HL-60 (cell line): ENCODE measurements at regions not wholly inside any gene's neighbourhood (a gene's known extent, or its start where the extent isn't known, plus 50 kb on each side); places are given as distances from the start of the nearest gene placed in this dataset.

Experiments used
- POLR2AphosphoS5 ChIP-seq: IDR thresholded peaks from 2 replicates; pipeline ENCODE4 v1.6.1; 2012; ENCODE audit warnings: low read depth
- TF ChIP-seq, protein P1 (sequence below): IDR thresholded peaks from one replicate; pipeline ENCODE4 v1.5.1; 2011; ENCODE audit warnings: low read length, control low read depth, inconsistent platforms; ENCODE audit not compliant: insufficient read depth

DNA sequence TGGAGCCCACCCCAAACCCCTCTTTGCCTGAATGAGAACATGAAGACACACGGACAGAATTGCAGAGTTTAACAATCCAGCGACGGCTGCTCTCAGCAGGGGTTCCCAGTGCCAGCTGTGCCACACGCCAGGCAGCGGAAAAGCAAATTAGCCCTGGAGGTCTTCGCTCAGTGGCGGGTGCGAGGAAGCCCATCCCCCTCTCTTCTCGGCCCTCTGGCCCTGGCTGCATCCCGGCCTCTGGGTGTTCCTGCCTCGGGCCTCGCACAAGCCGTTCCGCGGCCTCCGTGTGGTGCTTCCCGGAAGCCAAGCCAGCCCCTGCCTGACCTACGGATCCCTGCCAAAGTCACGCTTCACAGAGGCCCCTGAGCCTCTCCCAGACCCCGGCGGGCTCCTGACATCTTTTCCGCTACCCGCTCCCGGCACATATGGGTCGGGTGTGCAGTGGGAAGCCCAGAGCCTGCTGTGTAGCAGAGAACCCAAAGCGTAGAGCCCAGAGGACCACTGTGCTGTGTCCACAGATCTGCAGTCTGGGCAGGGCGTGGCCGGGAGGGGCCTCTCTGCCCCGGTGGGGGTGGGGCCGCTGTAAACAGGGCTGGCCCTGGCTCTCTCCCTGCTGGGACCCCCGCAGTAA lies 70.7 kb upstream of the GALNT9 start:
- TF ChIP-seq, protein P1, sequence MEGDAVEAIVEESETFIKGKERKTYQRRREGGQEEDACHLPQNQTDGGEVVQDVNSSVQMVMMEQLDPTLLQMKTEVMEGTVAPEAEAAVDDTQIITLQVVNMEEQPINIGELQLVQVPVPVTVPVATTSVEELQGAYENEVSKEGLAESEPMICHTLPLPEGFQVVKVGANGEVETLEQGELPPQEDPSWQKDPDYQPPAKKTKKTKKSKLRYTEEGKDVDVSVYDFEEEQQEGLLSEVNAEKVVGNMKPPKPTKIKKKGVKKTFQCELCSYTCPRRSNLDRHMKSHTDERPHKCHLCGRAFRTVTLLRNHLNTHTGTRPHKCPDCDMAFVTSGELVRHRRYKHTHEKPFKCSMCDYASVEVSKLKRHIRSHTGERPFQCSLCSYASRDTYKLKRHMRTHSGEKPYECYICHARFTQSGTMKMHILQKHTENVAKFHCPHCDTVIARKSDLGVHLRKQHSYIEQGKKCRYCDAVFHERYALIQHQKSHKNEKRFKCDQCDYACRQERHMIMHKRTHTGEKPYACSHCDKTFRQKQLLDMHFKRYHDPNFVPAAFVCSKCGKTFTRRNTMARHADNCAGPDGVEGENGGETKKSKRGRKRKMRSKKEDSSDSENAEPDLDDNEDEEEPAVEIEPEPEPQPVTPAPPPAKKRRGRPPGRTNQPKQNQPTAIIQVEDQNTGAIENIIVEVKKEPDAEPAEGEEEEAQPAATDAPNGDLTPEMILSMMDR, result no peak
- TF ChIP-seq POLR2AphosphoS5, result no peak
